ENCODE measurements at regions not wholly inside any gene's neighbourhood (a gene's known extent, or its start where the extent isn't known, plus 50 kb on each side); places are given as distances from the start of the nearest gene placed in this dataset.

DNA sequence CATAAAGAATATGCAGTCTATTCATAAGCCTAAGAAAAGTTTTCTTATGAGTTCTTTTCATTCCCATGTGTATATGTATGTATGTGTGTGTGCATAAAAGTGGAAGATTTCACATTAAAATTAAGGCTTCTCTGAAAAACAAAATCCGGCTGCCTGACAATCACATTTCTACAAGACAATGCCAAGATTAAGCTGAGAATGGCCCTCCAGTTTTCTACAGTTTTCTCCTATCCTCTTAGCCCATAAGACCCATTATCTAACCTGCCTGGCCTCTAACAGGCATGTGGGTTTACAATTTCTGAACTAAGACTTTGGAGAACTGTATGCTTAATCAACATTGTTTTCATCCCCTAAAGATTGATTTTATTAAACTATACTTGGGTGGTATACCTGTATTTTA, 446.0 kb upstream of the SEMA3A start:
- Histone ChIP-seq H3K36me3 (replicated peaks; ENCODE audit: low read depth, low read length) (no peaks in the 10 kb centered on the region), H2AFZ (ENCODE audit: low read depth, low read length) (no peak overlapping the region), H3K9ac (ENCODE audit: low read length) (no peak overlapping the region), H3K27me3 (ENCODE audit: low read depth, low read length) (no peaks in the 10 kb centered on the region), H3K4me3 (ENCODE audit: low read length) (no peak overlapping the region), H3K27ac (ENCODE audit: low read length) (no peak overlapping the region), H3K4me1 (ENCODE audit: low read length) (no peaks in the 10 kb centered on the region), H3K79me2 (ENCODE audit: low read length) (no peaks in the 10 kb centered on the region), H3K4me2 (ENCODE audit: low read length) (no peak overlapping the region), H4K20me1 (ENCODE audit: insufficient read depth, low read length) (no peaks in the 10 kb centered on the region), H3K9me3 (ENCODE audit: insufficient read depth, low read length) (no peaks in the 10 kb centered on the region)
- TF ChIP-seq, protein P1, sequence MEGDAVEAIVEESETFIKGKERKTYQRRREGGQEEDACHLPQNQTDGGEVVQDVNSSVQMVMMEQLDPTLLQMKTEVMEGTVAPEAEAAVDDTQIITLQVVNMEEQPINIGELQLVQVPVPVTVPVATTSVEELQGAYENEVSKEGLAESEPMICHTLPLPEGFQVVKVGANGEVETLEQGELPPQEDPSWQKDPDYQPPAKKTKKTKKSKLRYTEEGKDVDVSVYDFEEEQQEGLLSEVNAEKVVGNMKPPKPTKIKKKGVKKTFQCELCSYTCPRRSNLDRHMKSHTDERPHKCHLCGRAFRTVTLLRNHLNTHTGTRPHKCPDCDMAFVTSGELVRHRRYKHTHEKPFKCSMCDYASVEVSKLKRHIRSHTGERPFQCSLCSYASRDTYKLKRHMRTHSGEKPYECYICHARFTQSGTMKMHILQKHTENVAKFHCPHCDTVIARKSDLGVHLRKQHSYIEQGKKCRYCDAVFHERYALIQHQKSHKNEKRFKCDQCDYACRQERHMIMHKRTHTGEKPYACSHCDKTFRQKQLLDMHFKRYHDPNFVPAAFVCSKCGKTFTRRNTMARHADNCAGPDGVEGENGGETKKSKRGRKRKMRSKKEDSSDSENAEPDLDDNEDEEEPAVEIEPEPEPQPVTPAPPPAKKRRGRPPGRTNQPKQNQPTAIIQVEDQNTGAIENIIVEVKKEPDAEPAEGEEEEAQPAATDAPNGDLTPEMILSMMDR (IDR thresholded peaks at IDR 0.05; ENCODE audit: low read depth, low read length), result no peak
- no peak for TF ChIP-seq EZH2phosphoT487 (IDR thresholded peaks at IDR 0.05; ENCODE audit: low read depth)

DNA sequence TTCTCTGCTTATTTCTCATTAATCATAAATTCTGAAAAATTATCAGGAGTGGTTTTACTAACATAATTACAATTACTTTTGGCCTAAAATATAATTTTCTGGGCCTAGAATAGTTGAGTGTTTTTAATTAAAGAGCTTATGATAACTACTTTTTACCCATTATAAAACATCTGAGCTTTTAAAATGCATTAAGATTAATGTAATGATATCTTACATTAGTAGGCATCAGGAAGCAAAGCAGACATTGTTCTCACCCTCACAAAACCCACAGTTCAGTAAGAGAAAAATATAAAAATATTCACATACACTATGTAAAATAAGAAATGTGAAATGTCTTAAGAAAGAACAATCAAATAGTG, 443.7 kb upstream of the SEMA3A start:
- TF ChIP-seq, protein P1 (IDR thresholded peaks at IDR 0.05; ENCODE audit: low read depth, low read length), result no peak
- no peak for TF ChIP-seq EZH2phosphoT487 (IDR thresholded peaks at IDR 0.05; ENCODE audit: low read depth)
- no peak overlapping the region for H3K4me3 ChIP-seq (ENCODE audit: low read length)
- no peaks in the 10 kb centered on the region for H3K9me3 ChIP-seq (ENCODE audit: insufficient read depth, low read length)
- no peaks in the 10 kb centered on the region for H4K20me1 ChIP-seq (ENCODE audit: insufficient read depth, low read length)
- no peaks in the 10 kb centered on the region for H3K4me1 ChIP-seq (ENCODE audit: low read length)
- no peaks in the 10 kb centered on the region for H3K36me3 ChIP-seq (replicated peaks; ENCODE audit: low read depth, low read length)
- no peak overlapping the region for H3K27ac ChIP-seq (ENCODE audit: low read length)
- no peaks in the 10 kb centered on the region for H3K79me2 ChIP-seq (ENCODE audit: low read length)
- no peaks in the 10 kb centered on the region for H3K27me3 ChIP-seq (ENCODE audit: low read depth, low read length)
- no peak overlapping the region for H3K9ac ChIP-seq (ENCODE audit: low read length)
- H3K4me2 ChIP-seq (ENCODE audit: low read length), result no peak overlapping the region
- H2AFZ ChIP-seq (ENCODE audit: low read depth, low read length), result no peak overlapping the region

DNA sequence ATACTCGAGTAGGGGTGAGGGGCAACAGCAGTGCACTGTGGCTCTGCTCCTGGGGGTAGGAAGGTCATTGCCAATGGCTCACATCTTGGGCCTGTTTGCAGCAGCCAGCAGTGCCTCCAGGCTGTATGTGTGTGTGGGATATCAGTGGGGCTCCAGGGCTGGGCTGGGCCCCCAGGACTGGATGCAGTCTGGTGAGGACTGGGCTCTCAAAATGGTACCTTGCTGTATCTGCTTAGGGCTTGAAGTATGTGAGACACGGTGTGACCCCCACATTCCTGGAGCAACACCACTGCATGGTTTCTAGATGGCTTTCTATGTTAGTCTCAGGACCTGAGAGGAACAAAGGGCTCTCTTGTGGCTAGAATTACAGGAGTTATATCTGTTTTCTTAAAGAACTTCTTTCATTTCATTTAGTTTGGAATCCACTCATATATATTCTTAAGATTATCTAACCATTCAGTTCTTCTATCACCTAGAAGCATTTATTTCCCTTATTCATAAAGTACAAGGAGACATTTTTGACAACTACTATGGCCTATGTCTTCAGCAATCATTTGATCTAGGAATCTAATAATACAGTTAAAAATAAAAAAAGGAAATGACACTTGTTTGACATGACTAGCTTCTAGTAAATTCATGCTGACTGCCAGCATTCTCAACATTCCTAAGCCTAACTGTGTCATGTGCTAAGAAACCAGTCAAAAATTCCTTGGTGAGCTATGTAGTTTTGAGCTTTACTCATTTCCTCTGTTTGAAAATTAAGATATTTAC, 443.2 kb upstream of the SEMA3A start:
- TF ChIP-seq EZH2phosphoT487 (IDR thresholded peaks at IDR 0.05; ENCODE audit: low read depth), result no peak
- TF ChIP-seq, protein P1 (IDR thresholded peaks at IDR 0.05; ENCODE audit: low read depth, low read length), result no peak
- Histone ChIP-seq H3K9ac (ENCODE audit: low read length) (no peak overlapping the region), H4K20me1 (ENCODE audit: insufficient read depth, low read length) (no peaks in the 10 kb centered on the region), H2AFZ (ENCODE audit: low read depth, low read length) (no peak overlapping the region; the same call in 1 of the 2 replicates), H3K36me3 (replicated peaks; ENCODE audit: low read depth, low read length) (no peaks in the 10 kb centered on the region), H3K27ac (ENCODE audit: low read length) (no peak overlapping the region), H3K79me2 (ENCODE audit: low read length) (no peaks in the 10 kb centered on the region), H3K27me3 (ENCODE audit: low read depth, low read length) (no peaks in the 10 kb centered on the region), H3K4me2 (ENCODE audit: low read length) (no peak overlapping the region), H3K4me1 (ENCODE audit: low read length) (no peaks in the 10 kb centered on the region), H3K9me3 (ENCODE audit: insufficient read depth, low read length) (no peaks in the 10 kb centered on the region), H3K4me3 (ENCODE audit: low read length) (no peak overlapping the region)

DNA sequence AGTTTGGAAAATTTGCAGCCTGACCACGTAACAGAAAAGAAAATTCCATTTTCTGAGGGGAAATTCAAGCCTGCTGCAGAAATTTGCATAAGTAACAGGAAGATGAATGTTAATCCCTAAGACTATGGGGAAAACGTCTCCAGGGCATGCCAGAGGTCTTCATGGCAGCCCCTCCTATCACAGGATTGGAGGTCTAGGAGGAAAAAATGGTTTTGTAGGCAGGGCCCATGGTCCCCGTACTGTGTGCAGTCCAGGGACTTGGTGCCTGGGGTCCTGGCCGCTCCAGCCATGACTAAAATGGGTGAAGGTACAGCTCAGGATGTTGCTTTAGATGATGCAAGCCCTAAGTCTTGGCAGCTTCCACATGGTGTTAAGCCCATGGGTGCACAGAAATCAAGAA, 437.3 kb upstream of the SEMA3A start:
- no peaks in the 10 kb centered on the region for H4K20me1 ChIP-seq (ENCODE audit: insufficient read depth, low read length)
- no peaks in the 10 kb centered on the region for H3K27me3 ChIP-seq (ENCODE audit: low read depth, low read length)
- no peaks in the 10 kb centered on the region for H3K36me3 ChIP-seq (replicated peaks; ENCODE audit: low read depth, low read length)
- no peak overlapping the region for H3K4me2 ChIP-seq (ENCODE audit: low read length)
- H3K4me1 ChIP-seq (ENCODE audit: low read length), result no peaks in the 10 kb centered on the region
- no peak overlapping the region for H3K9ac ChIP-seq (ENCODE audit: low read length)
- H3K27ac ChIP-seq (ENCODE audit: low read length), result no peak overlapping the region
- no peak for TF ChIP-seq EZH2phosphoT487 (IDR thresholded peaks at IDR 0.05; ENCODE audit: low read depth)
- TF ChIP-seq, protein P1 (IDR thresholded peaks at IDR 0.05; ENCODE audit: low read depth, low read length), result no peak
- no peak overlapping the region for H3K4me3 ChIP-seq (ENCODE audit: low read length)
- no peaks in the 10 kb centered on the region for H3K9me3 ChIP-seq (ENCODE audit: insufficient read depth, low read length)
- no peak overlapping the region for H2AFZ ChIP-seq (ENCODE audit: low read depth, low read length)
- no peaks in the 10 kb centered on the region for H3K79me2 ChIP-seq (ENCODE audit: low read length)

Measured in OCI-LY3 (cell line).